GM21723 (cell line): ENCODE measurements at regions not wholly inside any gene's neighbourhood (a gene's known extent, or its start where the extent isn't known, plus 50 kb on each side); places are given as distances from the start of the nearest gene placed in this dataset.
"Not testable (repeated sequence)": the region's sequence is repeated elsewhere in the genome, so short reads cannot be mapped to it uniquely, and the experiment has no call there.

Experiments
- ATAC-seq: cut with Tn5 transposase; IDR thresholded peaks from one replicate; pipeline ENCODE4 v1.9.1; 2021; ENCODE audit warnings: mild to moderate bottlenecking, moderate library complexity; ENCODE audit not compliant: unreplicated experiment

DNA sequence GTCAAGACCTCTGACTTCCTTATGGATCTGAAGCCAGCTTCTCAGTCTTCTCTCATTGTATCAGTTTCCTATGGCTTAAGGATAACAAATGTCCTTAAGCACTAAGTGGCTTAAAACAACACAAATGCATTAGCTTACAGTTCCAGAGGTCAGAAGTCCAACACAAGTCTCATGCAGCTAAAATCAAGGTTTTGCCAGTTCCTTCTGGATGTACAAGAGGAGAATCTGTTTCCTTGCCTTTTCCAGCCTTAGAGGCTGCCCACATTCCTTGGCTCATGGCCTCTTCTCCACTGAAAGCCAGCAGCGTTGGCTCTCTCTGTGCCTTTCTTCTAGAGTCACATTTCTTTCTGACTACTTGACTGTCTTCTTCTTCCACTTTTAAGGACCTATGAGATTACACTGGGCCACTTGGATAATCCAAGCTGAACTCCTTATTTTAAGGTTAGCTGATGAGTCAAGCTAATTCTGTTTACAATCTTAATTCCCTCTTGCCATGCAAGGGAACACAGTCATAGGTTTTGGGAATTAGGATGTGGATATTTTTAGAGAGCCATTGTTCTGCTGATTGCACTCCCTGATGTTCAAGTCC lies 179.0 kb downstream of the BCAS1 start:
- ATAC-seq: no peak

DNA sequence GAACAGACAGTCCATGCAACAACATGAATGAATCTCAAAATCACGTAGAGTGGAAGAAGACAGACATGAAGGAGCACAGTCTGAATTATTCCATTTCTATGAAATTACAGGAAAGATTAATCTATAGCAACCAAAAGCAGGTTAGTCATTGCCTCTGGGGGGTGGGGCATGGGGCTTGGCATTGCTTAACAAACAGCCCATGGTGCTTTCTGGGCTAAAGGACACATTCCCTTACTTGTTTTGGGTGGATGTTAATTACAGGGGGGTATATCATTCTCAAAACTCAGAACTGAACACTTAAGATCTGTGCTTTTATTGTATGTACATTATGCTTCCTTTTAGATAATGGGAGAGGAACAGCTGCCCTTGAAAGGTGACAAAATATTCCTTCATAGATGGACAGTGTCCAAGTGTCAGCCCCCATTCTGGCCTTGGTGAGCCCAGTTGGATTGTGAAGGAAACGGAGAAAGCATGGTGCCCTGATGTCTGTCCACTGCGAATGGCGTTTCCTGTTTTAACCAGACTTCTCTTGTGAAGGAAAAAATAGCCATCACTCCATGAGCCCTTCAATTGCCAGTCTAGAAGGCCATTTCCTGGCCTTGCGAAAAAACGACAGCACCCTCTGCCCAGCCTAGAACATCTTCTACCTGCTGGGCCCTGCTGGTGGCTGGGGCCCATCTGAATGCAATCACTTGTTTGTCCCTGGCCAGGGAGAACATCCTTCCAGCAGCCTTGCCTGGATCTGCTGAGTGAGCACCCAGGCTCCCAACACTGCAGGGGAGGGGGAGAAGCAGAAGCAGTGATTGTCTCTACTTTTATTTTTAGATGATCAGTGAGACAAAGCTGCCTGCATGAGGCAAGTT lies 179.7 kb downstream of the BCAS1 start:
- no peak for ATAC-seq

DNA sequence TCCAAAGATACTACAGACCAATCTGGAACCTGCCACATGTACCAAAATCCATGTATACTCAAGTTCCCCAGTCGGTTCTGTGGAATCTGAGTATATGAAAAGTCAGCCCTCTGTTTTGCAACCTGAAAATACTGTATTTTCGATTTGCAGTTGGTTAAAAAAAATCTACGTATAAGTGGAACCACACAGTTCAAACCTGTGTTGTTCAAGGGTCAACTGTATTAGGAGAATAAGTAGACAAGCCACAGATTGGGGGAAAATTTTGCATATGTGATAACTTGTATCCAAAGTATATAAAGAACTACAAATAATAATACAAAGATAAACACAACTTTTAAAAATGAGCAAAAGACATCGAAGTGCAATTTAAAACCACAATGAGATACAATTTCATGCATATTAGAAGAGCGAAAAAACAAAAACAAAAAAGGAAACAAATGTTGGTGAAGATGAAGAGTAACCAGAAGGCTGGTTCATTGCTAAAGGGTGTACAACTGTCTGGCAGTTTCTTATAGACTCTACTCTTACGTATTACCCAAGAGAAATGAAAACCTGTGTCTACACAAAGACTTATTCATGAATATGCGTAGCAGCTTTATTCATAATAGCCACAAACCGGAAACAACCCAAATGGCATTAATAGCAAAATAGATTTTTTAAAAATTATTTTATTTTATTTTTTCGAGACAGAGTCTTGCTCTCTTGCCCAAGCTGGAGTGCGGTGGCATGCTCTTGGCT lies 180.8 kb downstream of the BCAS1 start:
- no peak for ATAC-seq

DNA sequence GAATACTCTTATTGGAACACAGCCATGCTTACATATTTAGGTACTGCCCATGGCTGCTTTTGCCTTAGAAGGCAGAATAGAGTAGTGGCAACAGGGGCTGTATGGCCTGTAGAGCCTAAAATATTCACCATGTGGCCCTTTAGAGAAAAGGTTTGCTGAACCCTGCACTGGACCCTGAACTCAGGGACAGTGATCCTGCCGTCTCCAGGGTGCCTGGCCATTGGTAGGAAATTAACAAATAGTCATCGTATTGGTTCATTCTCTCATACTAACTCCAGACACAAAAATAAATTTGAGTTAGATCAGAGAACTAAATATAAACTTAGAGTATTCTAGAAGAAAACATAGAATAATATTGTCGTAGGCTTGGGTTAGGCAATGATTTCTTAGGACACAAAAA lies 181.4 kb downstream of the BCAS1 start:
- no peak for ATAC-seq

DNA sequence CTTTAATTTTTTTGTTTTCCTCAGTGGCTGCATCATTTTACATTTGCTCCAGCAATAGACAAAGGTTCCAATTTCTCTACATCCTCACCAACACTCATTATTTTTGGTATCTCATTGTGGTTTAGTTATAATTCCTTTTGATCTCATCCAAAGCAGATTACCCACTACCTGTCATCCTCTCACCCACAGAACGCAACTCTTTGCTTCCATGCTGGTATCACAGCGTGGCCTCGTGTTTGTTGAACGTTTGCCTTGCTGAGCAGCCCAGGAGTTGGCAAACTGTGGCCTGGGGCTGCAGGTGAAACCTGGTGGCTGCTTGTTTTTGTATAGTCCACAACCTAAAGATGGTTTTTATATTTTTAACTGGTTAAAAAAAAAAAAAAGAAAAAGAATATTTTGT lies 181.9 kb downstream of the BCAS1 start:
- no peak for ATAC-seq

DNA sequence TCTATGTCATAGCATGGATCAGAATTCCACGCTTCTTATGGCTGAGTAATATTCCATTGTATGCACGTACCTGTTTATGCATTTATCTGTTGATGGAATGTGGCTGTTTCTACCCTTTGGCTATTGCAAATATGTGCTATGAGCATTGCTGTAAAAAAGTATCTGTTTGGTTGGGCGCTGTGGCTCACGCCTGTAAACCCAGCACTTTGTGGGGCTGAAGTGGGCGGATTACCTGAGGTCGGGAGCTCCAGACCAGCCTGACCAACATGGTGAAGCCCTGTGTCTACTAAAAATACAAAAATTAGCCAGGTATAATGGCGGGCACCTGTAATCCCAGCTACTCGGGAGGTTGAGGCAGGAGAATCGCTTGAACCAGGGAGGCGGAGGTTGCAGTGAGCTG lies 182.4 kb downstream of the BCAS1 start:
- ATAC-seq: no peak

DNA sequence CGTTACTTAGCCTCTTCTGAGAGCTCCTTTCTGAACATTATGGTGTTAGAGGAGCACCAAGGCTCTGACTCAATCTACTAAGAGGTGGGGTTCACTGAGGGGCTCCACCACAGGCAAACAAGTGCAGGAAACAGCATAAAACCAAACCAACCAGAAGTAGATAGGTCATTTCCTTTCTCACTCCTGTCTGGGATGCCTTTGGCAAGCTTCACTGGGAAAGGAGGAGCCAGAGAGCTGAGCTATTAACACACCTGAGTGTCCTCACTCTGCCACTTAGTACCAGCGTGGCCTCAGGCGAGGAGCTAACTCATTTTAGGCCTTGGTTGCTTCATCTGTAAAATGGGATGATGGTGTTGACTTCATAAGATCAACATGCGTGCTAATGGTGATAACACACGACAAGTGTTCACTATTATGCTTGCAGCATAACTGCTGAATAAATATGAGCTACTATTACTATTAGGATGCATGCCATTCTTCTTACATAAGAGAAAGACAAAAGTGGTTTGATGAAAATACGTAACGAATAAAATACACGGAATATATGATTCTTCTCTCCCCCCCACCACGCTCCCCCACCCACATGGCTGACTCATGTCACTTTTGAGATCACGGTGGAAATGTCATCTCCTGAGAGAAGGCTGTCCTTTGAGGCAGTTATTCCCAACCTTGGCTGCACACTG lies 185.4 kb downstream of the BCAS1 start:
- ATAC-seq: no peak

DNA sequence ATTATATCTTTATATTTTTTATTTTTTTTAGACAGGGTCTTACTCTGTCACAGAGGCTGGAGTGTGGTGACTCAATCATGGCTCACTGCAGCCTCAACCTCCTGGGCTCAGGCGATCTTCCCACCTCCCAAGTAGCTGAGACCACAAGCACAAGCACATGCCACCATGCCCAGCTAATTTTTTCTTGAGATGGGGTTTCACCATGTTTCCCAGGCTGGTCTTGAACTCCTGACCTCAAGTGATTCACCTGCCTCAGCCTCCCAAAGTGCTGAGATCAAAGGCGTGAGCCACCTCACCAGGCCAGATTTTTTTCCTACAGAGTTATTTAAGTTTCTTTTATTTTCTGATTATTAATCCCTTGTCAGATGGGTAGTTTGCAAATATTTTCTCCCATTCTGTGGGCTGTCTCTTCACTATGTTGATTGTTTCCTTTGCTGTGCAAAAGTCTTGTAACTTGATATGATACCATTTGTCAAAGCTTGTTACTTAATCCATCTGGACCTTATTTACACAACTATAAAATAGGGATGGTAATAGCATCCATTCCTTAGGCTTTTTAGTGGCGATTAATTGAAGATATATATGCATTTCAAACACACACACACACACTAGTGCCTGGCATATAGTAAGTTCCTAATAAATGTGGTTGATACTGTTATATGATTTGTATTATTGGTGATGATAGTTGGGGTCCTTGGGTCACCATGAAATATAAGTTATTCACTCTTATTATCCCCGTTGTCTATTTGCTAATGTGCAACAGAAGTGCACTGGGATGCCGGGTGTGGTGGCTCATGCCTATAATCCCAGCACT lies 187.1 kb downstream of the BCAS1 start:
- ATAC-seq: no peak

DNA sequence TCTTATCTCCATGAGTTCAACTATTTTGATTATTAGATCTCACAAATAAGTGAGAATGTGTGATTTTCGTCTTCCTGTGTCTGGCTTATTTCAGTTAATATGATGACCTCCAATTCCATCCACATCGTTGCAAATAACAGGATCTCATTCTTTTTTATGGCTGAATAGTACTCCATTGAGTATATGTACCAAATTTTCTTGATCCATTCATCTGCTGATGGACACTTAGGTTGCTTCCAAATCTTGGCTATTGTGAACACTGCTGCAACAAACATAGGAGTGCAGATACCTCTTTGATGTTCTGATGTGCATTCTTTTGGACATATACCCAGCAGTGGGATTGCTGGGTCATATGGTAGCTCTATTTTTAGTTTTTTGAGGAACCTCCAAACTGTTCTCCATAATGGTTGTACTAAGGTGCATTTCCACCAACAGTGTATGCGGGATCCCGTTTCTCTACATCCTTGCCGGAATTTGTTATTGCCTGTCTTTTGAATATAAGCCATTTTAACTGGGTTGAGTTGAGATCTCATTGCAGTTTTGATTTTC lies 187.9 kb downstream of the BCAS1 start:
- ATAC-seq: not testable (repeated sequence)

DNA sequence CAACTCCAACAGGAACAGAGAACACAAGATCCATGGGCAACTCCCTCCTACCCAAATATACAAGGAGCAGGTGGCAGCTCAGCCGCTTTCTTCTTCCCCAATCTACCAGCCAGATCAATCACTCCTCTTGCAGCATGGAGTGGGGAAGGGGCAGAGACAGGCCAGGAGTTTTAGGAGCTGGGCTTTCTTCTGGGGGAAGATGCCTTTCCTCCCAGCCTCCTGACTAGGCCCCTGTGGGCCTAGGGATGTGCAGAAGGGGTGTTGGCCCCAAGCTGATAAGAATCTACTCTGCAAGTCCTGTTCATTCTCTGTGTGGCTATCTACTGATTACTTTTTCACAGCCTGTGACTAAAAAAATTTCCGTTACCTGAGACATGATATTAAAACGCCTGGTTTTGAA lies 189.0 kb downstream of the BCAS1 start:
- no peak for ATAC-seq

DNA sequence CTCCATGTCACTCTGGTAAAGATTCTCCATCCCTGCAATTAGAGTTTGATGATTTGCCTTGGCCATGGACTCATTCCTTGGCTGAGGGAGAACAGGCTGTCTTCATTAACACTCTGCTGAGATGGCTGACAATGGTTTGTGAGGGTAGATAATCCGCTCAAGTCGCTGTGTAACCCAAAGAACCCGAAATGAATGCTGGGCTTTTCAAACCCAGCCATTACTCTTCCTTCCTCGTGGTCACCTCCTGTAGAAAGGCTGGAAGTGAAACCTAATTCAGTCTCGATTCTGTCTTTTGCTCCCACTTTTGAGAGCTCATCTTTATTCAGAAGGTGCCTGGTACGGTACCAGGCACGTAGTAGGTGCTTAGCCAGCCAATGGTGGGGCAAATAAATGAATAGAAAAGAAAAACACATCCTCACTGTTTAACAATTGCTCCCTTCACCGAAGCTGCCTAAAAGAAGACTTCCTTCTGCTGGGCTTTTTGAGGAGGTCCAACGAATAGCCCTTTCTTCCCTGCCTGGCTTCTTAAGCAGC lies 190.2 kb downstream of the BCAS1 start:
- ATAC-seq: no peak

DNA sequence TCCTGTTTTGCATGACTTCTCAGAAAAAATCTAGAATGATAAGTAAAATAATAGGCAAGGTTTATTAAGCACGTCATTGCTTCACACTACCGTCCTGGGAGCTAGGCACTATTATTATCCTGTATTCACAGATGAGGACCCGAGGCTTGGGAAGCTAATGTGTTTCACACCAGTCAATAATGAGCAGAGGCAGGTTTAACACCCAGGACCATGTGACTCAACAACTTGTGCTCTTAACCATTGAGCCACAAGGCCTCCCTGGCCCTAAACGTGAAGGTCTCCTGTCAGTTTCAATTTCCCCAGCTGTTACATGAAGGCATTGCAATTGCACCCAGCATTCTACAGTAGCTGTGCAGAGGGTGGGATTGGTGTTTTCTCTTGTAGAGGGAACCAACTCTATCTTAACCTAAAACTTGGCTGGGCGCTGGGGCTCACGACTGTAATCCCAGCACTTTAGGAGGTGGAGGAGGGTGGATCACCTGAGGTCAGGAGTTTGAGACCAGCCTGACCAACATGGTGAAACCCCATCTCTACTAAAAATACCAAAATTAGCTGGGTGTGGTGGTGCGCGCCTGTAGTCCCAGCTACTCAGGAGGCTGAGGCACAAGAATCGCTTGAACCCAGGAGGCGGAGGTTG lies 191.2 kb downstream of the BCAS1 start:
- ATAC-seq: no peak

DNA sequence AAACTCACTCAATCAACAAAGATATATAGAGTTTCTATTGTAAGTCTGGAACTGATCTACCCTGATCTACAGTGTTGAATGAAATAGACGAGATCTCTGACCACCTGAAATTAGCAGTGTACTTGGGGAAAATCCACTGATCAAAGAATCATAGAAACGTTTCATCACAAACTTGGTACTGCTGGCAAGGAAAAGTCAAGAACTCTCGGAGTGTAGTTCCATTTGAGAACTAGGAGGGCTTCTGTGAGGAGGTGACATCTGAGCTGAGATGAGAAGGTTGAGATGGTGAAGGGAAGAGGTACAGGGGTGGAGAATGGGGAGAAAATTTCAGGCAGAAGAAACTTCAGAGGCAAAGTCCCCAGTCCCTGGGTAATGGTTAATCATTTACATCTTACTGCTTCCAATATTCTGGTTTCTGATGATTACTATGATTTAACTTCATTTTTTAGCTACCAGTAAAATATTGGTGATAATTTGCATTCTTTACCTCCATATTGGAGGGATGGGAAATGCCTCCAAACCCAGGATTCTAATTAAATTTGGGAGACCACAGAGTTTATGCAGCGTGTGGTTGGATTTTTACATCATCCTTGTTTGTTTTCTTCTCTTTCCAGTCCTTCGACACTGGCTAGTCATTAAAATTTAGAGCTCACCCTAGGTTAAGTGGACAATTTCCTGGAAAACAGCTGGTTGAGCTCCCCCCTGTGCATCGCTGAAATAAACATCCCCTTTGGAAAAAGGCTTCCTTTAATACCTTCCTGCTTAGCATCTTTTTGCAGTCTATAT lies 191.9 kb downstream of the BCAS1 start:
- ATAC-seq: no peak

DNA sequence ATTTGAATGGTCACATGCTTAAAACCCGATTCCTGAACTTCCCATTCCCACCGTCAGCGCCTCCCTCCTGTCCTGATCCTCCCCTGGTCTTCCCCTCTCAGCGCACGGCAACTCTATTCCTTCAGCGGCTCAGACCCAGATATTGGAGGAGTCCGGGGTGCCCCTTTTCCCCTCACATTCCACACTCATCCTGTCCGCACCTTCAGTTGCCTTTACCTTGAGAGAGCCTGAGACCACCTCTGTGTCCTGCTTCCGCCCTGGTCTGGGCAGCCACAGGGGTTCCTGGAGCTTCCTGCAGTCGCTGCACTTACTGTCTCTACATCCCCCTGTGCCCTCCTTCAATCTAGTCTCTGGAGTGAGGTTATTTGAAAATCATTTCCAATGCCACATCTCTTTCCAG lies 193.4 kb downstream of the BCAS1 start:
- ATAC-seq: no peak

DNA sequence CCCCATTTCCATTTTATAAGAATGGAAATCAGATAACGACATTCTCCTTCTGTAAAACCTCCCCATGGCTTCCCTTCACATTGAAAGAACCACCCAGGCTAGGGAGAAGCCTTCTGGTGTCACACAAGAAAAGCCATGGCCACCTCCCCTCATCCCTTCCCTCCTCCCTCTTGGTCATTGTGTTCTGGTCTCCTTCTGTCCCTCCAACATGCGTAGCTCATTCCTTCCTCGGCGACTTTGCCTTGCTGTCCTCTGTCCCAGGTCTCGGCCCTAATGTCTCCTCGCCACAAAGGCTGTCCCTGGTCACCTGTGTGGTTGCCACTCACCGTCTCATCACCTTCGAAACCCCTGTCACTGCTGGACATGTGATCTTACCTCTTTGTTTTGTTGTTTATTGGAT lies 193.9 kb downstream of the BCAS1 start:
- no peak for ATAC-seq

DNA sequence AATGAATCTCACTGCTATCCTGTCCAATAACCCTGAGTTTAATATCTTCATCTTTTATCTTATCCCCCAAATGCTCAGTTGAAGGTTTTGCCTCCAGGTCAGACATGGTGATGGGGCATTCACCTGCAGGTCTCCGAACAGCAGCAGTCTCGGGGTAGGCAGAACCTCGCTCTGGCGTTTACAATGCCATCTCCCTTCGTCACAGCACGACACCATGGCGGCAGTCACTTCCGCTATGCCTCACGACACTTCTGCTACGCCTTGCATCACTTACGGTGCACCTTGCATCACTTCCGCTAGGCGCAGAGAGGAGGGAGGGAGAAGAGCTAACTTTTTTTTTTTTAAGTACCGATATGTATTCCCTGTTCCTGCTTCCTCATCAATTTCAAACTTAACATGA lies 194.9 kb downstream of the BCAS1 start:
- ATAC-seq: no peak

DNA sequence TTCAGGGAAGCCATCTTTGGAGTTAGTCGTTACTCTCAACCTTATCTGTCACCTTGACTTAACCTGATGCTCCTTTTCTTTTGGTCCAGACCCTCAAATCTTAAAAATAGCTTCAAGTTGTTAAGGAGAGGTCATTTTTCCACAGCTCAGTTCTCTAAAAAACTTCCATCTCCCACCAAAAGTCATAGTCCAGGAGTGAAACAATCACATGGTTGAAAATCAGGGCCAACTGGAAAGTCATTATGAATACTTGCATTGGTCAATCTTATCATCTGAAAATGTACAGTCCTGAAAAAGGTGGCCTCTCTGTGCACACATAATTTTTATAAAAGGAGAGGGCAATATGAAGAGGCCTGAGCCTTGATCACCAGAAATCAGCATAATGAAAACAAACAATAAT lies 195.7 kb downstream of the BCAS1 start:
- ATAC-seq: no peak

DNA sequence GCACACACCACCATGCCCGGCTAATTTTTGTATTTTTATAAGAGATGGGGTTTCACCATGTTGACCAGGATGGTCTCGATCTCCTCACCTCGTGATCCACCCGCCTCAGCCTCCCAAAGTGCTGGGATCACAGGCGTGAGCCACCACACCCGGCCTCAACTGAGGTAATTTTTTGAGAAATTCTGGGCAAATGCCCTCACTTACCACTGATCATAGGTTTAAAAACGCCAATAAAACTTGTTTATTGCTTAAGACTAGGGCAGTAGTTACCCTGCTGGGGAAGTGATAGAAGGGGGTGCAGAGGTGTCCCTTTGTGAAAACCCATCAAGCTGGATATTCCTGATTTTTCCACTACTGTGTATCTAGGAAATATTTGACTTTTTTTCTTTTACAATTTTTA lies 196.3 kb downstream of the BCAS1 start:
- ATAC-seq: no peak

DNA sequence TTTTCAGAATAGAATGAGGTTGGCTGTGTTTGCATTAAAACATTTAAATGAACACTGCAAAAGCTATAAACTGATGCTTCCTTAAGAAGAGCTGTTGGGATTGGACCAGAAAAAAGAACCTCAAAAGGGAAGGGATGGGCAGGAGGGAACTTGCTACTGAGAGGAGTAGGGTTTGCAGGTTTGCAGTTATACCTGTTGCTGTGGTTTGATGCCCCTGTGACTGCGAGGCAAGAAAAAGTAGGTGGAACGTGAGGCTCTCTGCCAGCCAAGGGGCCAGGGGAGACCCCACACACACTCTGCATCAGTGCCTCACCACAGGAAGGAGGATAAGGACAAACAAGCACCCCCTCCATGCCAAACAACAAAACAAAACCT lies 197.2 kb downstream of the BCAS1 start:
- ATAC-seq: no peak
